HG03139 (cell line): ENCODE measurements at regions not wholly inside any gene's neighbourhood (a gene's known extent, or its start where the extent isn't known, plus 50 kb on each side); places are given as distances from the start of the nearest gene placed in this dataset.

Experiments used
- ATAC-seq: cut with Tn5 transposase; IDR thresholded peaks from one replicate; pipeline ENCODE4 v1.9.1; 2021; ENCODE audit not compliant: unreplicated experiment

- ATAC-seq, result no peak
These were observed 51.4 kb upstream of the MSX1 start for GRCh38 chr4:4808086-4808485.

- ATAC-seq, result no peak
These were observed 53.6 kb upstream of the MSX1 start for GRCh38 chr4:4805887-4806286.

GRCh38 chr4:4803912-4804296 is 55.6 kb upstream of the MSX1 start:
- ATAC-seq, result no peak

- no peak for ATAC-seq
These were observed 56.1 kb upstream of the MSX1 start for GRCh38 chr4:4803216-4803911.

- no peak for ATAC-seq
These were observed 58.6 kb upstream of the MSX1 start for GRCh38 chr4:4800646-4801408.

- ATAC-seq, result no peak
These were observed 65.0 kb upstream of the MSX1 start for GRCh38 chr4:4794421-4794820.

- ATAC-seq, result no peak
These were observed 67.0 kb upstream of the MSX1 start for GRCh38 chr4:4792466-4792865.

GRCh38 chr4:4791299-4792111 is 68.0 kb upstream of the MSX1 start:
- ATAC-seq, result no peak

- ATAC-seq, result no peak
These were observed 70.0 kb upstream of the MSX1 start for GRCh38 chr4:4789462-4789861.

- ATAC-seq, result no peak
These were observed 70.9 kb upstream of the MSX1 start for GRCh38 chr4:4788573-4788972.

GRCh38 chr4:4787421-4787820 is 72.0 kb upstream of the MSX1 start:
- no peak for ATAC-seq

- no peak for ATAC-seq
These were observed 75.1 kb upstream of the MSX1 start for GRCh38 chr4:4784379-4784778.

- ATAC-seq, result no peak
These were observed 75.6 kb upstream of the MSX1 start for GRCh38 chr4:4783847-4784246.

GRCh38 chr4:4782969-4783368 is 76.5 kb upstream of the MSX1 start:
- no peak for ATAC-seq

GRCh38 chr4:4781936-4782707 is 77.3 kb upstream of the MSX1 start:
- no peak for ATAC-seq

GRCh38 chr4:4780729-4781244 is 78.7 kb upstream of the MSX1 start:
- no peak for ATAC-seq

- ATAC-seq, result no peak
These were observed 80.0 kb upstream of the MSX1 start for GRCh38 chr4:4779486-4779885.

- no peak for ATAC-seq
These were observed 80.4 kb upstream of the MSX1 start for GRCh38 chr4:4779054-4779453.

- ATAC-seq, result no peak
These were observed 80.9 kb upstream of the MSX1 start for GRCh38 chr4:4778554-4778953.

- no peak for ATAC-seq
These were observed 82.5 kb upstream of the MSX1 start for GRCh38 chr4:4776934-4777333.

GRCh38 chr4:4776335-4776734 is 83.1 kb upstream of the MSX1 start:
- ATAC-seq, result no peak
